ENCODE measurements at regions not wholly inside any gene's neighbourhood (a gene's known extent, or its start where the extent isn't known, plus 50 kb on each side); places are given as distances from the start of the nearest gene placed in this dataset.

GRCh38 chr17:6330936-6331335 lies 104.0 kb downstream of the AIPL1 start:
- TF ChIP-seq TCF4 (CRISPR knock-in tag; IDR thresholded peaks at IDR 0.05; ENCODE audit: borderline replicate concordance) (no peak), ZNF8 (CRISPR knock-in tag; IDR thresholded peaks at IDR 0.05) (no peak)
- ATAC-seq, result no peak

- ATAC-seq, result no peak
- no peak for TF ChIP-seq ISL1 (CRISPR knock-in tag; IDR thresholded peaks at IDR 0.05)
- no peak for TF ChIP-seq ARNTL (CRISPR knock-in tag; IDR thresholded peaks at IDR 0.05; ENCODE audit: borderline replicate concordance, low read depth)
- no peak for TF ChIP-seq TOX (CRISPR knock-in tag; IDR thresholded peaks at IDR 0.05; ENCODE audit: borderline replicate concordance)
- TF ChIP-seq OSR1 (CRISPR knock-in tag; IDR thresholded peaks at IDR 0.05), result no peak
- no peak for TF ChIP-seq GLIS3 (CRISPR knock-in tag; IDR thresholded peaks at IDR 0.05)
- TF ChIP-seq, protein P1, sequence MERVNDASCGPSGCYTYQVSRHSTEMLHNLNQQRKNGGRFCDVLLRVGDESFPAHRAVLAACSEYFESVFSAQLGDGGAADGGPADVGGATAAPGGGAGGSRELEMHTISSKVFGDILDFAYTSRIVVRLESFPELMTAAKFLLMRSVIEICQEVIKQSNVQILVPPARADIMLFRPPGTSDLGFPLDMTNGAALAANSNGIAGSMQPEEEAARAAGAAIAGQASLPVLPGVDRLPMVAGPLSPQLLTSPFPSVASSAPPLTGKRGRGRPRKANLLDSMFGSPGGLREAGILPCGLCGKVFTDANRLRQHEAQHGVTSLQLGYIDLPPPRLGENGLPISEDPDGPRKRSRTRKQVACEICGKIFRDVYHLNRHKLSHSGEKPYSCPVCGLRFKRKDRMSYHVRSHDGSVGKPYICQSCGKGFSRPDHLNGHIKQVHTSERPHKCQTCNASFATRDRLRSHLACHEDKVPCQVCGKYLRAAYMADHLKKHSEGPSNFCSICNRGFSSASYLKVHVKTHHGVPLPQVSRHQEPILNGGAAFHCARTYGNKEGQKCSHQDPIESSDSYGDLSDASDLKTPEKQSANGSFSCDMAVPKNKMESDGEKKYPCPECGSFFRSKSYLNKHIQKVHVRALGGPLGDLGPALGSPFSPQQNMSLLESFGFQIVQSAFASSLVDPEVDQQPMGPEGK (CRISPR knock-in tag; IDR thresholded peaks at IDR 0.05; ENCODE audit: borderline replicate concordance), result no peak
- TF ChIP-seq ZC3H10 (CRISPR knock-in tag; IDR thresholded peaks at IDR 0.05), result no peak
- no peak for TF ChIP-seq CSDC2 (CRISPR knock-in tag; IDR thresholded peaks at IDR 0.05)
- no peak for TF ChIP-seq TCF4 (CRISPR knock-in tag; IDR thresholded peaks at IDR 0.05; ENCODE audit: borderline replicate concordance)
- TF ChIP-seq PPARA (CRISPR knock-in tag; IDR thresholded peaks at IDR 0.05; ENCODE audit: borderline replicate concordance), result no peak
- no peak for TF ChIP-seq RARB (CRISPR knock-in tag; IDR thresholded peaks at IDR 0.05)
- TF ChIP-seq POU6F1 (CRISPR knock-in tag; IDR thresholded peaks at IDR 0.05; ENCODE audit: borderline replicate concordance, low read depth), result no peak
- TF ChIP-seq, protein P2, sequence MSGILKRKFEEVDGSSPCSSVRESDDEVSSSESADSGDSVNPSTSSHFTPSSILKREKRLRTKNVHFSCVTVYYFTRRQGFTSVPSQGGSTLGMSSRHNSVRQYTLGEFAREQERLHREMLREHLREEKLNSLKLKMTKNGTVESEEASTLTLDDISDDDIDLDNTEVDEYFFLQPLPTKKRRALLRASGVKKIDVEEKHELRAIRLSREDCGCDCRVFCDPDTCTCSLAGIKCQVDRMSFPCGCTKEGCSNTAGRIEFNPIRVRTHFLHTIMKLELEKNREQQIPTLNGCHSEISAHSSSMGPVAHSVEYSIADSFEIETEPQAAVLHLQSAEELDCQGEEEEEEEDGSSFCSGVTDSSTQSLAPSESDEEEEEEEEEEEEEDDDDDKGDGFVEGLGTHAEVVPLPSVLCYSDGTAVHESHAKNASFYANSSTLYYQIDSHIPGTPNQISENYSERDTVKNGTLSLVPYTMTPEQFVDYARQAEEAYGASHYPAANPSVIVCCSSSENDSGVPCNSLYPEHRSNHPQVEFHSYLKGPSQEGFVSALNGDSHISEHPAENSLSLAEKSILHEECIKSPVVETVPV (CRISPR knock-in tag; IDR thresholded peaks at IDR 0.05), result no peak
- TF ChIP-seq ZNF70 (CRISPR knock-in tag; IDR thresholded peaks at IDR 0.05), result no peak
- TF ChIP-seq ZFP30 (CRISPR knock-in tag; IDR thresholded peaks at IDR 0.05), result no peak
These were observed 106.6 kb downstream of the AIPL1 start for GRCh38 chr17:6328279-6328678.

GRCh38 chr17:6327007-6327406 lies 107.9 kb downstream of the AIPL1 start:
- TF ChIP-seq ZC3H10 (CRISPR knock-in tag; IDR thresholded peaks at IDR 0.05), result no peak
- no peak for TF ChIP-seq POU6F1 (CRISPR knock-in tag; IDR thresholded peaks at IDR 0.05; ENCODE audit: borderline replicate concordance, low read depth)
- TF ChIP-seq GLIS3 (CRISPR knock-in tag; IDR thresholded peaks at IDR 0.05), result no peak
- no peak for TF ChIP-seq CSDC2 (CRISPR knock-in tag; IDR thresholded peaks at IDR 0.05)
- no peak for TF ChIP-seq ZFP3 (CRISPR knock-in tag; IDR thresholded peaks at IDR 0.05)
- no peak for TF ChIP-seq OSR1 (CRISPR knock-in tag; IDR thresholded peaks at IDR 0.05)
- no peak for TF ChIP-seq ISL1 (CRISPR knock-in tag; IDR thresholded peaks at IDR 0.05)
- TF ChIP-seq TOX (CRISPR knock-in tag; IDR thresholded peaks at IDR 0.05; ENCODE audit: borderline replicate concordance), result no peak
- TF ChIP-seq SNAI2 (CRISPR knock-in tag; IDR thresholded peaks at IDR 0.05), result no peak
- no peak for TF ChIP-seq ESRRG (CRISPR knock-in tag; IDR thresholded peaks at IDR 0.05)
- TF ChIP-seq, protein P1 (CRISPR knock-in tag; IDR thresholded peaks at IDR 0.05; ENCODE audit: borderline replicate concordance), result no peak
- TF ChIP-seq ARNTL (CRISPR knock-in tag; IDR thresholded peaks at IDR 0.05; ENCODE audit: borderline replicate concordance, low read depth), result no peak
- TF ChIP-seq, protein P3, sequence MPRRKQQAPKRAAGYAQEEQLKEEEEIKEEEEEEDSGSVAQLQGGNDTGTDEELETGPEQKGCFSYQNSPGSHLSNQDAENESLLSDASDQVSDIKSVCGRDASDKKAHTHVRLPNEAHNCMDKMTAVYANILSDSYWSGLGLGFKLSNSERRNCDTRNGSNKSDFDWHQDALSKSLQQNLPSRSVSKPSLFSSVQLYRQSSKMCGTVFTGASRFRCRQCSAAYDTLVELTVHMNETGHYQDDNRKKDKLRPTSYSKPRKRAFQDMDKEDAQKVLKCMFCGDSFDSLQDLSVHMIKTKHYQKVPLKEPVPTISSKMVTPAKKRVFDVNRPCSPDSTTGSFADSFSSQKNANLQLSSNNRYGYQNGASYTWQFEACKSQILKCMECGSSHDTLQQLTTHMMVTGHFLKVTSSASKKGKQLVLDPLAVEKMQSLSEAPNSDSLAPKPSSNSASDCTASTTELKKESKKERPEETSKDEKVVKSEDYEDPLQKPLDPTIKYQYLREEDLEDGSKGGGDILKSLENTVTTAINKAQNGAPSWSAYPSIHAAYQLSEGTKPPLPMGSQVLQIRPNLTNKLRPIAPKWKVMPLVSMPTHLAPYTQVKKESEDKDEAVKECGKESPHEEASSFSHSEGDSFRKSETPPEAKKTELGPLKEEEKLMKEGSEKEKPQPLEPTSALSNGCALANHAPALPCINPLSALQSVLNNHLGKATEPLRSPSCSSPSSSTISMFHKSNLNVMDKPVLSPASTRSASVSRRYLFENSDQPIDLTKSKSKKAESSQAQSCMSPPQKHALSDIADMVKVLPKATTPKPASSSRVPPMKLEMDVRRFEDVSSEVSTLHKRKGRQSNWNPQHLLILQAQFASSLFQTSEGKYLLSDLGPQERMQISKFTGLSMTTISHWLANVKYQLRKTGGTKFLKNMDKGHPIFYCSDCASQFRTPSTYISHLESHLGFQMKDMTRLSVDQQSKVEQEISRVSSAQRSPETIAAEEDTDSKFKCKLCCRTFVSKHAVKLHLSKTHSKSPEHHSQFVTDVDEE (CRISPR knock-in tag; IDR thresholded peaks at IDR 0.05), result no peak
- TF ChIP-seq RARB (CRISPR knock-in tag; IDR thresholded peaks at IDR 0.05), result no peak
- TF ChIP-seq TCF4 (CRISPR knock-in tag; IDR thresholded peaks at IDR 0.05; ENCODE audit: borderline replicate concordance), result no peak
- no peak for TF ChIP-seq ZNF8 (CRISPR knock-in tag; IDR thresholded peaks at IDR 0.05)
- TF ChIP-seq BACH2 (CRISPR knock-in tag; IDR thresholded peaks at IDR 0.05; ENCODE audit: borderline replicate concordance), result no peak
- TF ChIP-seq ZNF565 (CRISPR knock-in tag; conservative IDR thresholded peaks at IDR 0.05; ENCODE audit: low read depth), result no peak
- no peak for TF ChIP-seq PPARA (CRISPR knock-in tag; IDR thresholded peaks at IDR 0.05; ENCODE audit: borderline replicate concordance)
- TF ChIP-seq ZFP30 (CRISPR knock-in tag; IDR thresholded peaks at IDR 0.05), result no peak
- ATAC-seq, result no peak

Measured in SK-N-SH treated with all-trans-retinoic acid at 6 μM for 48 hours (cell line).